GM12892 (cell line): ENCODE measurements at regions not wholly inside any gene's neighbourhood (a gene's known extent, or its start where the extent isn't known, plus 50 kb on each side); places are given as distances from the start of the nearest gene placed in this dataset.

ENCODE experiments used
- POLR2A ChIP-seq: IDR thresholded peaks from 2 replicates; pipeline ENCODE4 v1.6.1; 2011; ENCODE audit warnings: low read depth, low read length, control low read depth
- POLR2AphosphoS5 ChIP-seq: IDR thresholded peaks from 2 replicates; pipeline ENCODE4 v1.6.1; 2011; ENCODE audit warnings: low read depth, low read length, control low read depth
- TAF1 ChIP-seq: IDR thresholded peaks from 2 replicates; pipeline ENCODE4 v1.6.1; 2011; ENCODE audit warnings: low read depth, mild to moderate bottlenecking, control low read depth, low read length, borderline replicate concordance

- TF ChIP-seq POLR2AphosphoS5 (no peak), POLR2A (no peak), TAF1 (no peak)
These were observed 1384.1 kb upstream of the B3GALT2 start for GRCh38 chr1:194570476-194570875.
